Adrenal gland (tissue), 9 donors: ENCODE measurements at regions not wholly inside any gene's neighbourhood (a gene's known extent, or its start where the extent isn't known, plus 50 kb on each side); places are given as distances from the start of the nearest gene placed in this dataset.

ENCODE experiments used
- DNase-seq, 7 donors: peaks; one replicate each; pipeline ENCODE4 v3.0.0-alpha.2; 2019 to 2020
- H3K27ac ChIP-seq, 5 donors: fragments of 200-600 bp; sonication (generic) in 4 of 5; 1 replicate in 3 of 5; 2 replicates in 2 of 5; pipeline versions ENCODE4 v1.5.1 to v1.8.0; 2016 to 2020; ENCODE audit warnings: mild to moderate bottlenecking in 1 of 5
- H3K27me3 ChIP-seq: fragments of 200-600 bp; 2 replicates; pipeline ENCODE4 v1.8.0; 2021
- H3K36me3 ChIP-seq, 2 donors: fragments of 200-600 bp; replicated peaks in 1 of 2; 1 replicate in 1 of 2; 2 replicates in 1 of 2; pipeline versions ENCODE4 v1.5.1 to v1.8.0; 2018 to 2022
- H3K4me1 ChIP-seq, 2 donors: fragments of 200-600 bp; replicated peaks in 1 of 2; 1 replicate in 1 of 2; 2 replicates in 1 of 2; pipeline versions ENCODE4 v1.5.1 to v1.8.0; 2018 to 2021
- H3K4me3 ChIP-seq, 4 donors: fragments of 200-600 bp; sonication (generic) in 3 of 4; one replicate each; pipeline ENCODE4 v1.5.1; 2016 to 2018
- H3K9me3 ChIP-seq, 3 donors: fragments of 200-600 bp; sonication (generic) in 1 of 3; replicated peaks in 1 of 3; 1 replicate in 2 of 3; 2 replicates in 1 of 3; pipeline versions ENCODE4 v1.5.1 to v1.8.0; 2016 to 2021
- POLR2A ChIP-seq, 2 donors: fragments of 450-650 bp; IDR thresholded peaks; one replicate each; pipeline ENCODE4 v1.6.1; 2017; ENCODE audit warnings: antibody characterized with exemption in 2 of 2, mild to moderate bottlenecking in 2 of 2, moderate library complexity in 1 of 2
- WGBS, 4 donors: extraction: QIAGEN DNeasy Blood & Tissue Kit in 2 of 4; methylation state at CpG; one replicate each; pipeline versions ENCODE4 v1.1.5 to v1.1.7; 2013 to 2017; 5-methylcytosine and 5-hydroxymethylcytosine counted together
- intact Hi-C, 2 donors: fragments of 100-400 bp; cut with DNase I; formaldehyde crosslinking; loops; one replicate each; pipeline versions ENCODE4 v1.14.1 to v1.15.0; 2022 to 2023
- TF ChIP-seq, protein P1 (sequence below), 6 experiments: fragments of 450-650 bp in 4 of 6; fragments of 200-600 bp in 2 of 6; sonication (generic) in 1 of 6; IDR thresholded peaks; 1 replicate in 5 of 6; 2 replicates in 1 of 6; pipeline versions ENCODE4 v1.5.1 to v1.8.0; 2016 to 2021; ENCODE audit warnings: antibody characterized with exemption in 6 of 6, mild to moderate bottlenecking in 2 of 6, moderate library complexity in 1 of 6
- donor health status: healthy with polysubstance abuse.
- donor health status: Bipolar disorder and iron deficiency.
- donor health status: DM: yes; HTN: yes; CAD: no.
- donor health status: DM: no; HTN: no; CAD: no.
- donor health status: DM: no; HTN: no; CAD: no.

DNA sequence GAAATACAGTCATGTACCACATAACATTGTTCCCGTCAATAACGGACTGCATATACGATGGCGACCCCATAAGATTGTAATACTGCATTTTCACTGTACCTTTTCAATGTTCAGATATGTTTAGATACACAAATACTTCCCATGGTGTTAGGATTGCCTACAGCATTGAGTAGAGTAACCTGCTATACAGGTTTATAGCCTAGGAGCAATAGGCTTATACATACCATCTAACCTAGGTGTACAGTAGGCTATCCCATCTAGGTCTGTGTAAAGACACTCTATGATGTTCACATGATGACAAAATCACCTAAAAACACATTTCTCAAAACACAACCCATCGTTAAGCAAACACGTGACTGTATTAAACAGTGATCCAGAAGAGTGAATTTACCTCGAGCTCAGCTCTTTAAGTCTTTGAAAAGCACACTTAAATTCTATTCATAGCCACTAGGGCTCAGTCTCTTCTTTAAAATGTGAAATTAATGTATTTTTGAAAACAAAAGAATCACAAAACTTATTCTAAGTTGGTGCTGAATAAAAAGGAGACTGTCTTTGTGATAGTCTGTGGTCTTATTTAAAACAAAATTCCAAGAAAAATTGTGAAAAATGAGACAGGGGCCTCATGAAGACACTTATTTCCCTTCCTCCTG lies 239.1 kb upstream of the ARID2 start:
- Histone ChIP-seq H3K4me3 (no peak overlapping the region), H3K4me1 (no peaks in the 10 kb centered on the region), H3K9me3 (no peaks in the 10 kb centered on the region), H3K27me3 (no peaks in the 10 kb centered on the region), H3K27ac (no peak overlapping the region), H3K36me3 (no peaks in the 10 kb centered on the region)
- WGBS, 4 donors = 88 to 93% (median 91%) methylated on average over 7 of the region's 7 CpGs
- no peak for DNase-seq
- TF ChIP-seq, protein P1, sequence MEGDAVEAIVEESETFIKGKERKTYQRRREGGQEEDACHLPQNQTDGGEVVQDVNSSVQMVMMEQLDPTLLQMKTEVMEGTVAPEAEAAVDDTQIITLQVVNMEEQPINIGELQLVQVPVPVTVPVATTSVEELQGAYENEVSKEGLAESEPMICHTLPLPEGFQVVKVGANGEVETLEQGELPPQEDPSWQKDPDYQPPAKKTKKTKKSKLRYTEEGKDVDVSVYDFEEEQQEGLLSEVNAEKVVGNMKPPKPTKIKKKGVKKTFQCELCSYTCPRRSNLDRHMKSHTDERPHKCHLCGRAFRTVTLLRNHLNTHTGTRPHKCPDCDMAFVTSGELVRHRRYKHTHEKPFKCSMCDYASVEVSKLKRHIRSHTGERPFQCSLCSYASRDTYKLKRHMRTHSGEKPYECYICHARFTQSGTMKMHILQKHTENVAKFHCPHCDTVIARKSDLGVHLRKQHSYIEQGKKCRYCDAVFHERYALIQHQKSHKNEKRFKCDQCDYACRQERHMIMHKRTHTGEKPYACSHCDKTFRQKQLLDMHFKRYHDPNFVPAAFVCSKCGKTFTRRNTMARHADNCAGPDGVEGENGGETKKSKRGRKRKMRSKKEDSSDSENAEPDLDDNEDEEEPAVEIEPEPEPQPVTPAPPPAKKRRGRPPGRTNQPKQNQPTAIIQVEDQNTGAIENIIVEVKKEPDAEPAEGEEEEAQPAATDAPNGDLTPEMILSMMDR (IDR thresholded peaks at IDR 0.05) = no peak
- no peak for TF ChIP-seq POLR2A (IDR thresholded peaks at IDR 0.05)
- intact Hi-C loops = no loop called here

DNA sequence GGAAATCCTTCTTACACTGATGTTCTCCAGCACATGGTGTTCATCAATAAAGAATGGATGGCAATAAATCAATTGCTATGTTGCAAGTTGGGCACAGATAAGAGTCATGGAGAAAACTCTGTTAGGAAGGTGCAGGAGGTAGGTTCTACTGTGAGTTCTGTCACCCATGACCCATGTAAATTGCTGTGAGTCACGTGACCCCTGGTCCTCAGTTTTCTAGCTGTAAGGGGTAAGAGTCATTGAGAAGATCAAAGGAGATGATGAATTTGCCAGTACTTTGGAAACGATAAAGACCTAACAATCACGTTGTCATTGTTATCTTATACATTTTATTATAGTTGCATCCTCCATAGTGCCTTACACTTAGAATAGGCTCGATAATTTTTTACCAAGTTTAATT lies 235.2 kb upstream of the ARID2 start:
- 71 to 79% (median 73%) methylated on average over 4 of the region's 4 CpGs for WGBS, 4 donors
- no peak overlapping the region for H3K4me3 ChIP-seq
- H3K27ac ChIP-seq = no peak overlapping the region
- DNase-seq = no peak
- no peaks in the 10 kb centered on the region for H3K36me3 ChIP-seq
- intact Hi-C loops = no loop called here
- H3K4me1 ChIP-seq = no peaks in the 10 kb centered on the region
- H3K27me3 ChIP-seq = no peaks in the 10 kb centered on the region
- TF ChIP-seq, protein P1 (IDR thresholded peaks at IDR 0.05) = no peak
- TF ChIP-seq POLR2A (IDR thresholded peaks at IDR 0.05) = no peak
- H3K9me3 ChIP-seq = no peaks in the 10 kb centered on the region

DNA sequence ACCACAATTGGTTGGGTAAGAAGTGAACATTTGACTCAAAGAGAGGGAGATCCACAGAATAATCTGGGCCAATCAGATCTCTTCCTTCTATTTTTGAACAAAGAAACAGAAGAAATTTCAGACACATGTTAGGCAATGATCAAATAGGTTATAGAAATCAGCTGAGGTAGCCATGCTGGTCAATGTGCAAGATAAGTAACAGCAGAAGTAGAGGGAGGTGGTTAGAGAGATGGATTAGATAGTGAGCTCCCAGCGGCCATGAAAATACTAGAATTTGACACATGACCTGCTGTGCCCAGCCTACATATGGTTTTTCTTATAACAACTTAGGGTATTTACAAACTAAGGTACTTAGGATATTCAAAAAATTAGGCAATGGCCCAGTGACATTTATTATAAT lies 230.9 kb upstream of the ARID2 start:
- intact Hi-C loops = no loop called here

DNA sequence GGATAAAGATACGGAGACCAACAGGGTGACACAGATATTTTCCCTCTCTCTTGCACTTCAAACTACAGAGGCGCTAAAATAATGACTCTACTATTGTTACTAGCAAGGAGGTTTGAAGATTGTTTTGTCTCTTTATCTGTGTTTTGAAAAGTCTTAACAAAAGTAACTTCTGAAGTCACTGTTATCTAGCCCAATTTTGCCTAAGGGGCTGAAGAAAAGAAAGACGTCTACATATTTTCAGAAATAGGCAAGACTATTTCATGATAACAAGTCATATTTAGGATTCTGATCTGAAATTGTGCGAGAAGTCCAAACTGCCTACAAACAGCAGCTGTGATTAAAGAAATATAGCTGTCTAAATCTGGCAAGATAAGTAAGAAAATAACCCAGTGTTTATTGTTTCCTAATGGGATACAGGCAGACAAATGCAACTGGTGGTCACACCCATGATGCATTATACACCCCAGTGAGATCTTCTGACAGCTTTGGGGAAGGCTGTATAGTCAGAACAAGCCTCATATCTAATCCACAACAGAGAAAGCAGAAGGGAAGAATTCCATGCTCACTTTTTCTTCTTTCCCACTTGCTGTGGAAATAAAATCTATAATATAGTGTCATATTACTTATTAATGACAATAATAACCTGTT lies 226.9 kb upstream of the ARID2 start:
- Histone ChIP-seq H3K27ac (no peak overlapping the region), H3K9me3 (no peaks in the 10 kb centered on the region), H3K4me3 (no peak overlapping the region), H3K4me1 (no peaks in the 10 kb centered on the region), H3K36me3 (no peaks in the 10 kb centered on the region), H3K27me3 (no peaks in the 10 kb centered on the region)
- no peak for DNase-seq
- TF ChIP-seq, protein P1 (IDR thresholded peaks at IDR 0.05) = no peak
- TF ChIP-seq POLR2A (IDR thresholded peaks at IDR 0.05) = no peak
- WGBS, 4 donors = 63 to 80% (median 70%) methylated on average over 4 of the region's 4 CpGs
- intact Hi-C loops = no loop called here

More for the DNA sequence above, 230.9 kb upstream of the ARID2 start:
- Histone ChIP-seq H3K36me3 (no peaks in the 10 kb centered on the region), H3K27me3 (no peaks in the 10 kb centered on the region), H3K4me1 (no peaks in the 10 kb centered on the region), H3K9me3 (no peaks in the 10 kb centered on the region), H3K27ac (no peak overlapping the region), H3K4me3 (no peak overlapping the region)
- 74 to 88% (median 78%) methylated on average over 1 of the region's 1 CpG for WGBS, 4 donors
- DNase-seq = no peak
- TF ChIP-seq, protein P1 (IDR thresholded peaks at IDR 0.05) = no peak
- TF ChIP-seq POLR2A (IDR thresholded peaks at IDR 0.05) = no peak
